Body of pancreas (tissue), 4 donors: ENCODE measurements at regions not wholly inside any gene's neighbourhood (a gene's known extent, or its start where the extent isn't known, plus 50 kb on each side); places are given as distances from the start of the nearest gene placed in this dataset.

ENCODE experiments used
- ATAC-seq: fragments of 150-250 bp; one replicate; pipeline ENCODE4 v1.9.1; 2016
- DNase-seq, 4 donors: peaks; one replicate each; pipeline ENCODE4 v3.0.0-alpha.2; 2019
- H3K27ac ChIP-seq, 4 donors: fragments of 200-600 bp; sonication (generic); 1 replicate in 3 of 4; 2 replicates in 1 of 4; pipeline versions ENCODE4 v1.5.1 to v1.6.1; 2016 to 2019; ENCODE audit warnings: mild to moderate bottlenecking in 1 of 4, mixed read lengths in 1 of 4, moderate library complexity in 1 of 4
- H3K27me3 ChIP-seq, 2 donors: fragments of 200-600 bp; sonication (generic); one replicate each; pipeline ENCODE4 v1.6.0; 2016; ENCODE audit warnings: mild to moderate bottlenecking in 1 of 2
- H3K36me3 ChIP-seq, 2 donors: fragments of 200-600 bp; sonication (generic); replicated peaks in 1 of 2; 2 replicates each; pipeline ENCODE4 v1.5.1; 2016; ENCODE audit warnings: low read depth in 2 of 2; ENCODE audit not compliant: insufficient read depth in 1 of 2
- H3K4me1 ChIP-seq: fragments of 200-600 bp; sonication (generic); one replicate; pipeline ENCODE4 v1.6.0; 2016
- H3K4me3 ChIP-seq, 2 donors: fragments of 200-600 bp; sonication (generic); 1 replicate in 1 of 2; 2 replicates in 1 of 2; pipeline ENCODE4 v1.5.1; 2016 to 2019
- H3K9me3 ChIP-seq, 3 donors: fragments of 200-600 bp; sonication (generic); 1 replicate in 2 of 3; 2 replicates in 1 of 3; pipeline ENCODE4 v1.5.1; 2016
- POLR2A ChIP-seq, 3 donors: fragments of 450-650 bp; IDR thresholded peaks; one replicate each; pipeline ENCODE4 v1.6.1; 2016; ENCODE audit warnings: antibody characterized with exemption in 3 of 3, mild to moderate bottlenecking in 2 of 3
- WGBS, 2 donors: methylation state at CpG; one replicate each; pipeline ENCODE4 v1.1.5; 2017; 5-methylcytosine and 5-hydroxymethylcytosine counted together
- intact Hi-C: fragments of 100-400 bp; cut with DNase I; formaldehyde crosslinking; loops from one replicate; pipeline ENCODE4 v1.15.1; 2023
- TF ChIP-seq, protein P1 (sequence below), 7 experiments: fragments of 450-650 bp in 4 of 7; fragments of 200-600 bp in 3 of 7; sonication (generic) in 3 of 7; IDR thresholded peaks; one replicate each; pipeline ENCODE4 v1.5.1; 2016 to 2019; ENCODE audit warnings: antibody characterized with exemption in 7 of 7

DNA sequence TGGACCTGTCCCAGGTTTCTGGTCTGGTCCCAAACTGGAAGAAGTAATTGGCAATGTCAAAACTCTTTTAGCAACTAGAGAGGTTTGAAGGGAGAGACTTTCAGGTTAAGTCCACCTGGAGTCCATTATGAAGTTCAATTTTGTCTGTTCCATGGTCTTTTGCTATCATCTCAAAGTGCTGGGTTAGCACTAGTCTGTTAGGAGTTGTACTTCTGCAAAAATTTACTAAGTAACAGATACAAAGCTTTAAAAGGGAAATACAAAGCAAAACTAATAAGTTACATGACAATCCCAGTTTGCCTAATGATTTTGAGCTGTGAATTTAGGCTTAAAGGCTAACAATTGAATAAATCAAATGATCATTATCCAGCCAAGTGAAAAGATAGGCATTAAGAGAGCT is 643.9 kb downstream of the C12orf50 start:
- H3K36me3 ChIP-seq: no peaks in the 10 kb centered on the region
- no peaks in the 10 kb centered on the region for H3K9me3 ChIP-seq
- H3K27me3 ChIP-seq: no peaks in the 10 kb centered on the region
- no peaks in the 10 kb centered on the region for H3K4me1 ChIP-seq
- intact Hi-C loops: no loop called here
- no peak overlapping the region for H3K4me3 ChIP-seq
- ATAC-seq (no peak), DNase-seq (no peak)
- no peak overlapping the region for H3K27ac ChIP-seq
- TF ChIP-seq, protein P1, sequence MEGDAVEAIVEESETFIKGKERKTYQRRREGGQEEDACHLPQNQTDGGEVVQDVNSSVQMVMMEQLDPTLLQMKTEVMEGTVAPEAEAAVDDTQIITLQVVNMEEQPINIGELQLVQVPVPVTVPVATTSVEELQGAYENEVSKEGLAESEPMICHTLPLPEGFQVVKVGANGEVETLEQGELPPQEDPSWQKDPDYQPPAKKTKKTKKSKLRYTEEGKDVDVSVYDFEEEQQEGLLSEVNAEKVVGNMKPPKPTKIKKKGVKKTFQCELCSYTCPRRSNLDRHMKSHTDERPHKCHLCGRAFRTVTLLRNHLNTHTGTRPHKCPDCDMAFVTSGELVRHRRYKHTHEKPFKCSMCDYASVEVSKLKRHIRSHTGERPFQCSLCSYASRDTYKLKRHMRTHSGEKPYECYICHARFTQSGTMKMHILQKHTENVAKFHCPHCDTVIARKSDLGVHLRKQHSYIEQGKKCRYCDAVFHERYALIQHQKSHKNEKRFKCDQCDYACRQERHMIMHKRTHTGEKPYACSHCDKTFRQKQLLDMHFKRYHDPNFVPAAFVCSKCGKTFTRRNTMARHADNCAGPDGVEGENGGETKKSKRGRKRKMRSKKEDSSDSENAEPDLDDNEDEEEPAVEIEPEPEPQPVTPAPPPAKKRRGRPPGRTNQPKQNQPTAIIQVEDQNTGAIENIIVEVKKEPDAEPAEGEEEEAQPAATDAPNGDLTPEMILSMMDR (IDR thresholded peaks at IDR 0.05): no peak
- no peak for TF ChIP-seq POLR2A (IDR thresholded peaks at IDR 0.05)

DNA sequence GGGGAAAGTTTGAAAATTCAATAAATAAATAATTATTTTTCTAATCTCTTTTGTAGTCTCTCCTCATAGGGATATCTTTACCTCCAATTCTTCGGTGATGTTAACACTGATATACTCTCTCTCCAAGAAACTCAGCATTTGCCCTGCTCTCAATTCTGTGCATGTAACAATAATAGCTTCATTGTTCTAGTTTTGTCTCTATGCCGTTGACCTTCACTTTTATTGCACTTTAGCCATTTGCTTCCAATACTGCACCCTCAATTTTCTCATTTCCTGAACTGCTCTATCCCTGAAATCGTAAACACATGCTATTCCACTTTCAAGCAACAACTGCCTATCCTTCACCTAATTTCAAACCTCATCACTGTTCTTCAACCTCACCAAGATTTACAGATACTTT is 645.0 kb downstream of the C12orf50 start:
- Histone ChIP-seq H3K27ac (no peak overlapping the region), H3K9me3 (no peaks in the 10 kb centered on the region), H3K27me3 (no peaks in the 10 kb centered on the region), H3K4me3 (no peak overlapping the region), H3K4me1 (no peaks in the 10 kb centered on the region), H3K36me3 (no peaks in the 10 kb centered on the region)
- 26 to 30% methylated on average over 3 of the region's 3 CpGs for WGBS, 2 donors
- intact Hi-C loops: no loop called here
- TF ChIP-seq, protein P1 (IDR thresholded peaks at IDR 0.05): no peak
- no peak for TF ChIP-seq POLR2A (IDR thresholded peaks at IDR 0.05)
- ATAC-seq: no peak
- DNase-seq: no peak

DNA sequence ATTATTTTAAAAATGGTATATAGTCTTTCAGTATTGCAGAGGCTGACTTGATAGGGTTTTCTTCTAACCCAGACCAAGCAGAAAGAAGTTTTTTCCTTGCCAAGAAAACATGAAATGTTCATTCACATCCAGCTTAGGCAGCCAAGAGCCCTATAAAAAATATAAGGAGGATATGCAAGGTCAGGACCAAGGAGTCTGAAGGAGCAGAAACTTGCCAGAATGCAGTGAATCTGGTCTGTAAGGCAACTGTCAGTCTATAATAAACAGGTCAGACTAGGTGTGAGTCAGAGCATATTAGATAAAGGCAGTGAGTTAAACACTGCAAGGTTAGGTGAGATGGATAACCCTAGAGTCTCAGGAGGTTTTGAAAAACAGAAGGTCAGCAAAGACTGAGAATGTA is 645.5 kb downstream of the C12orf50 start:
- Histone ChIP-seq H3K4me1 (no peaks in the 10 kb centered on the region), H3K36me3 (no peaks in the 10 kb centered on the region), H3K9me3 (no peaks in the 10 kb centered on the region), H3K27me3 (no peaks in the 10 kb centered on the region), H3K4me3 (no peak overlapping the region), H3K27ac (no peak overlapping the region)
- intact Hi-C loops: no loop called here
- TF ChIP-seq, protein P1 (IDR thresholded peaks at IDR 0.05): no peak
- TF ChIP-seq POLR2A (IDR thresholded peaks at IDR 0.05): no peak
- ATAC-seq: no peak
- no peak for DNase-seq

DNA sequence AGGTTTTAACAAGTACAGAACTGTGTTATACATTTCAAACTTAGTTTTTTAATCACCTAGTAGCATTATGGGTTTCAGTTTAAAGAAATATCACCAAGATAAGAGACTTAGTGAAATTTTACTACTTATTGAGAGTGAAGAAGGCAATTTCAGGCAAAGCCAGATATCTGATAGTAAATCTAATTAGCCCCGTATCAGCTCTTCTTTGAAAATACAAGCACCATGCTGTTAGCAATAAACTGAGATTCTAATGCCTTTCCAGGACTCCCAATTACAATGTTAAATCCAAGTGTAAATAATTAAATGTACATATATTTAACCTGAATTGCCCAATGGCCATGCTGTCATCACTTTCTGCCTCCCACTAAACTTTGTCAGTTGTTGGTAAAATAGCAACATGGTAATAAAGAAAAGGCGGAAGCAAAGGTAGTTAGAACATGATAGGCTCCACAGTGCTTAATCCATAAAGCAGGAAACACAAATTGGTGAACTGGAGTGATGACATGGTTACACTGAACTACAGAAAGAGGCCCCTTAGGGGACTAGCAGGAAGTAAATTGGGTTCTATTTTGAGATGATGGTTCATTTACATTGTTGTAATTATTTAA is 646.1 kb downstream of the C12orf50 start:
- no peak overlapping the region for H3K4me3 ChIP-seq
- DNase-seq (no peak), ATAC-seq (no peak)
- H3K4me1 ChIP-seq: no peaks in the 10 kb centered on the region
- no peaks in the 10 kb centered on the region for H3K9me3 ChIP-seq
- TF ChIP-seq, protein P1 (IDR thresholded peaks at IDR 0.05): no peak
- TF ChIP-seq POLR2A (IDR thresholded peaks at IDR 0.05): no peak
- intact Hi-C loops: no loop called here
- H3K27ac ChIP-seq: no peak overlapping the region
- 74 to 87% methylated on average over 2 of the region's 2 CpGs for whole genome bisulfite sequencing, 2 donors
- no peaks in the 10 kb centered on the region for H3K27me3 ChIP-seq
- no peaks in the 10 kb centered on the region for H3K36me3 ChIP-seq

DNA sequence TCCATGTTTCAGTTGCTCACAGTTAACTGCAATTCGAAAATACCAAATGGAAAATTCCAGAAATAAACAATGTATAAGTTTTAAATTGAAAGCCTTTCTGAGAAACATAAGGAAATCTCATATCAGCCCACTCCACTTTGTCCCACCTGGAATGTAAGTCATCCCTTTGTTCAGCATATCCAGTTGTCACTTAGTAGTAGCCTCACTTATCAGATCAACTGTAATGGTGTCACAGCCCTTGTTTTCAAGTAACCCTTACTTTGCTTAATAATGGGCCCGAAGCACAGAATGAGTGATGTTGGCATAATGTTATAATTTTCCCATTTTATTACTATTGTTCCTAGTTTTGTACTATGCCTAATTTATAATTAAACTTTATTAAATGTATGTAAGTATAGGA is 646.8 kb downstream of the C12orf50 start:
- ATAC-seq (no peak), DNase-seq (no peak)
- no peak for TF ChIP-seq POLR2A (IDR thresholded peaks at IDR 0.05)
- TF ChIP-seq, protein P1 (IDR thresholded peaks at IDR 0.05): no peak
- Histone ChIP-seq H3K27ac (no peak overlapping the region), H3K4me3 (no peak overlapping the region), H3K9me3 (no peaks in the 10 kb centered on the region), H3K36me3 (no peaks in the 10 kb centered on the region), H3K27me3 (no peaks in the 10 kb centered on the region), H3K4me1 (no peaks in the 10 kb centered on the region)
- 73 to 82% methylated on average over 2 of the region's 2 CpGs for WGBS, 2 donors
- intact Hi-C loops: no loop called here
